Loucy (cell line): ENCODE measurements at regions not wholly inside any gene's neighbourhood (a gene's known extent, or its start where the extent isn't known, plus 50 kb on each side); places are given as distances from the start of the nearest gene placed in this dataset.

Source experiments
- H2AFZ ChIP-seq: fragments of 200-600 bp; sonication (generic); 2 replicates; pipeline ENCODE4 v1.6.0; 2016; ENCODE audit warnings: antibody characterized with exemption, mild to moderate bottlenecking, low read length, moderate library complexity
- H3F3A ChIP-seq: fragments of 200-600 bp; 2 replicates; pipeline ENCODE4 v1.6.0; 2016; ENCODE audit warnings: antibody characterized with exemption, low read depth, mild to moderate bottlenecking
- H3K27me3 ChIP-seq: fragments of 200-600 bp; sonication (generic); 2 replicates; pipeline ENCODE4 v1.6.1; 2014; ENCODE audit warnings: low read length, mild to moderate bottlenecking; ENCODE audit not compliant: insufficient read depth, poor library complexity, severe bottlenecking
- H3K36me3 ChIP-seq: fragments of 200-600 bp; sonication (generic); 2 replicates; pipeline ENCODE4 v1.6.1; 2016; ENCODE audit warnings: low read length; ENCODE audit not compliant: insufficient read depth
- H3K4me1 ChIP-seq: fragments of 200-600 bp; sonication (generic); 2 replicates; pipeline ENCODE4 v1.5.1; 2014; ENCODE audit warnings: low read length, mild to moderate bottlenecking; ENCODE audit not compliant: insufficient read depth, poor library complexity, severe bottlenecking
- H3K4me2 ChIP-seq: fragments of 200-600 bp; sonication (generic); 2 replicates; pipeline ENCODE4 v1.6.0; 2014; ENCODE audit warnings: antibody characterized with exemption, low read length, low read depth, mild to moderate bottlenecking; ENCODE audit not compliant: poor library complexity, severe bottlenecking
- H3K4me3 ChIP-seq: fragments of 200-600 bp; sonication (generic); 2 replicates; pipeline ENCODE4 v1.5.1; 2014; ENCODE audit warnings: low read length, mild to moderate bottlenecking, mixed read lengths; ENCODE audit not compliant: poor library complexity, severe bottlenecking
- H3K79me2 ChIP-seq: fragments of 200-600 bp; sonication (generic); 2 replicates; pipeline ENCODE4 v1.6.1; 2014; ENCODE audit warnings: low read length; ENCODE audit not compliant: insufficient read depth
- H3K9ac ChIP-seq: fragments of 200-600 bp; sonication (generic); 2 replicates; pipeline ENCODE4 v1.6.0; 2014; ENCODE audit warnings: mild to moderate bottlenecking, low read depth, low read length, moderate library complexity; ENCODE audit not compliant: poor library complexity, severe bottlenecking
- H3K9me2 ChIP-seq: fragments of 200-600 bp; sonication (generic); replicated peaks from 2 replicates; pipeline ENCODE4 v1.6.1; 2016; ENCODE audit warnings: low read depth, low read length, mixed read lengths
- H3K9me3 ChIP-seq: fragments of 200-600 bp; sonication (generic); 2 replicates; pipeline ENCODE4 v1.6.1; 2014; ENCODE audit warnings: mild to moderate bottlenecking, antibody characterized with exemption, low read length, low read depth; ENCODE audit not compliant: insufficient read depth
- H4K20me1 ChIP-seq: fragments of 200-600 bp; sonication (generic); 2 replicates; pipeline ENCODE4 v1.6.0; 2014; ENCODE audit warnings: antibody characterized with exemption, low read length, mild to moderate bottlenecking; ENCODE audit not compliant: insufficient read depth, poor library complexity, severe bottlenecking
- CTCF ChIP-seq: fragments of 200-600 bp; sonication (generic); conservative IDR thresholded peaks from 2 replicates; pipeline ENCODE4 v1.5.1; 2014; ENCODE audit warnings: mild to moderate bottlenecking, antibody characterized with exemption, low read length
- EZH2phosphoT487 ChIP-seq: fragments of 200-600 bp; IDR thresholded peaks from 2 replicates; pipeline ENCODE4 v1.6.1; 2018; ENCODE audit warnings: antibody characterized with exemption, mild to moderate bottlenecking, moderate library complexity, borderline replicate concordance

GRCh38 chr10:105356626-105357025 lies 715.5 kb downstream of the SORCS3 start:
- H3K27me3 ChIP-seq, result no peaks in the 10 kb centered on the region
- no peak overlapping the region for H3K4me3 ChIP-seq
- H2AFZ ChIP-seq, result no peak overlapping the region
- no peak overlapping the region for H3K4me2 ChIP-seq
- TF ChIP-seq CTCF, result no peak
- no peak for TF ChIP-seq EZH2phosphoT487
- H3K36me3 ChIP-seq, result no peaks in the 10 kb centered on the region
- H3K9ac ChIP-seq, result no peak overlapping the region
- no peaks in the 10 kb centered on the region for H3K9me3 ChIP-seq
- H4K20me1 ChIP-seq, result no peaks in the 10 kb centered on the region
- no peaks in the 10 kb centered on the region for H3K9me2 ChIP-seq
- H3F3A ChIP-seq, result no peaks in the 10 kb centered on the region
- H3K79me2 ChIP-seq, result no peaks in the 10 kb centered on the region
- H3K4me1 ChIP-seq, result no peaks in the 10 kb centered on the region

- Histone ChIP-seq H2AFZ (no peak overlapping the region), H3K9me3 (no peaks in the 10 kb centered on the region), H3F3A (no peaks in the 10 kb centered on the region), H3K9ac (no peak overlapping the region), H3K36me3 (no peaks in the 10 kb centered on the region), H3K4me1 (no peaks in the 10 kb centered on the region), H3K9me2 (no peaks in the 10 kb centered on the region), H4K20me1 (no peaks in the 10 kb centered on the region), H3K27me3 (no peaks in the 10 kb centered on the region), H3K4me3 (no peak overlapping the region), H3K4me2 (no peak overlapping the region), H3K79me2 (no peaks in the 10 kb centered on the region)
- TF ChIP-seq CTCF, result no peak
- TF ChIP-seq EZH2phosphoT487, result no peak
Measured at GRCh38 chr10:105354010-105354409, 712.9 kb downstream of the SORCS3 start.

- H3K36me3 ChIP-seq, result no peaks in the 10 kb centered on the region
Measured at GRCh38 chr10:105352827-105353226, 711.7 kb downstream of the SORCS3 start.

More at GRCh38 chr10:105352827-105353226, 711.7 kb downstream of the SORCS3 start:
- Histone ChIP-seq H3K9me3 (no peaks in the 10 kb centered on the region), H3K4me2 (no peak overlapping the region), H3K9ac (no peak overlapping the region), H3K9me2 (no peaks in the 10 kb centered on the region), H2AFZ (no peak overlapping the region), H3F3A (no peaks in the 10 kb centered on the region), H3K27me3 (no peaks in the 10 kb centered on the region), H3K4me3 (no peak overlapping the region), H3K79me2 (no peaks in the 10 kb centered on the region), H3K4me1 (no peaks in the 10 kb centered on the region), H4K20me1 (no peaks in the 10 kb centered on the region)
- TF ChIP-seq CTCF, result no peak
- no peak for TF ChIP-seq EZH2phosphoT487
